Sigmoid colon (tissue), 3 donors: ENCODE measurements at regions not wholly inside any gene's neighbourhood (a gene's known extent, or its start where the extent isn't known, plus 50 kb on each side); places are given as distances from the start of the nearest gene placed in this dataset.

Experiments
- POLR2A ChIP-seq, 2 donors: fragments of 450-650 bp; IDR thresholded peaks; one replicate each; pipeline ENCODE4 v1.6.1; 2016; ENCODE audit warnings: antibody characterized with exemption in 2 of 2, mild to moderate bottlenecking in 2 of 2, moderate library complexity in 2 of 2
- TF ChIP-seq, protein P1 (sequence below), 4 experiments: fragments of 450-650 bp in 3 of 4; fragments of 200-600 bp in 1 of 4; IDR thresholded peaks; one replicate each; pipeline ENCODE4 v1.5.1; 2016 to 2019; ENCODE audit warnings: antibody characterized with exemption in 4 of 4, mild to moderate bottlenecking in 3 of 4, moderate library complexity in 2 of 4

DNA sequence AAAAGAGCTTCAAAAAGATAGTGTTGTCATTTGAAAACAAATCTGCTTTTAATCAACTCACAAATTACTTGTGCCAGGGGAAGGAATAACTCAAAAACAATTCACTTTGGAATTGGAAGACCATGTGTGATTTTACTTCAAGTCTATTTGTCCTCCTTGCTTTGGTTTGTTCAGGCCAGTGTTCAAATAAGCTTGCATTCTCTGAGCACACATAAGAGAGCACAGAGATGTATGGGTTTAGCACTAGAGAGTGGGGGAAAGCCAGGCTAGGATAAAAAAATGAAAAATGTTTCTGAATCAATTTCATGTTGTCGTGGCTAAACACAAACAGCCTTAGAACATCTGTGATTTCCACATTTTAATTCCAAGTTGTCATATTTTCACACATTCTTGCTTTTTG, 325.7 kb upstream of the LYPLAL1 start:
- TF ChIP-seq, protein P1, sequence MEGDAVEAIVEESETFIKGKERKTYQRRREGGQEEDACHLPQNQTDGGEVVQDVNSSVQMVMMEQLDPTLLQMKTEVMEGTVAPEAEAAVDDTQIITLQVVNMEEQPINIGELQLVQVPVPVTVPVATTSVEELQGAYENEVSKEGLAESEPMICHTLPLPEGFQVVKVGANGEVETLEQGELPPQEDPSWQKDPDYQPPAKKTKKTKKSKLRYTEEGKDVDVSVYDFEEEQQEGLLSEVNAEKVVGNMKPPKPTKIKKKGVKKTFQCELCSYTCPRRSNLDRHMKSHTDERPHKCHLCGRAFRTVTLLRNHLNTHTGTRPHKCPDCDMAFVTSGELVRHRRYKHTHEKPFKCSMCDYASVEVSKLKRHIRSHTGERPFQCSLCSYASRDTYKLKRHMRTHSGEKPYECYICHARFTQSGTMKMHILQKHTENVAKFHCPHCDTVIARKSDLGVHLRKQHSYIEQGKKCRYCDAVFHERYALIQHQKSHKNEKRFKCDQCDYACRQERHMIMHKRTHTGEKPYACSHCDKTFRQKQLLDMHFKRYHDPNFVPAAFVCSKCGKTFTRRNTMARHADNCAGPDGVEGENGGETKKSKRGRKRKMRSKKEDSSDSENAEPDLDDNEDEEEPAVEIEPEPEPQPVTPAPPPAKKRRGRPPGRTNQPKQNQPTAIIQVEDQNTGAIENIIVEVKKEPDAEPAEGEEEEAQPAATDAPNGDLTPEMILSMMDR (IDR thresholded peaks at IDR 0.05), result no peak
- no peak for TF ChIP-seq POLR2A (IDR thresholded peaks at IDR 0.05)
